Loucy (cell line): ENCODE measurements at regions not wholly inside any gene's neighbourhood (a gene's known extent, or its start where the extent isn't known, plus 50 kb on each side); places are given as distances from the start of the nearest gene placed in this dataset.

ENCODE experiments used
- EZH2phosphoT487 ChIP-seq: fragments of 200-600 bp; IDR thresholded peaks from 2 replicates; pipeline ENCODE4 v1.6.1; 2018; ENCODE audit warnings: antibody characterized with exemption, mild to moderate bottlenecking, moderate library complexity, borderline replicate concordance
- TF ChIP-seq, protein P1 (sequence below): fragments of 200-600 bp; sonication (generic); conservative IDR thresholded peaks from 2 replicates; pipeline ENCODE4 v1.5.1; 2014; ENCODE audit warnings: mild to moderate bottlenecking, antibody characterized with exemption, low read length

- TF ChIP-seq, protein P1, sequence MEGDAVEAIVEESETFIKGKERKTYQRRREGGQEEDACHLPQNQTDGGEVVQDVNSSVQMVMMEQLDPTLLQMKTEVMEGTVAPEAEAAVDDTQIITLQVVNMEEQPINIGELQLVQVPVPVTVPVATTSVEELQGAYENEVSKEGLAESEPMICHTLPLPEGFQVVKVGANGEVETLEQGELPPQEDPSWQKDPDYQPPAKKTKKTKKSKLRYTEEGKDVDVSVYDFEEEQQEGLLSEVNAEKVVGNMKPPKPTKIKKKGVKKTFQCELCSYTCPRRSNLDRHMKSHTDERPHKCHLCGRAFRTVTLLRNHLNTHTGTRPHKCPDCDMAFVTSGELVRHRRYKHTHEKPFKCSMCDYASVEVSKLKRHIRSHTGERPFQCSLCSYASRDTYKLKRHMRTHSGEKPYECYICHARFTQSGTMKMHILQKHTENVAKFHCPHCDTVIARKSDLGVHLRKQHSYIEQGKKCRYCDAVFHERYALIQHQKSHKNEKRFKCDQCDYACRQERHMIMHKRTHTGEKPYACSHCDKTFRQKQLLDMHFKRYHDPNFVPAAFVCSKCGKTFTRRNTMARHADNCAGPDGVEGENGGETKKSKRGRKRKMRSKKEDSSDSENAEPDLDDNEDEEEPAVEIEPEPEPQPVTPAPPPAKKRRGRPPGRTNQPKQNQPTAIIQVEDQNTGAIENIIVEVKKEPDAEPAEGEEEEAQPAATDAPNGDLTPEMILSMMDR, result no peak
- no peak for TF ChIP-seq EZH2phosphoT487
Measured at GRCh38 chr2:52779446-52779845, 988.2 kb upstream of the CHAC2 start.
